ENCODE measurements at regions not wholly inside any gene's neighbourhood (a gene's known extent, or its start where the extent isn't known, plus 50 kb on each side); places are given as distances from the start of the nearest gene placed in this dataset.

- DNase-seq (ENCODE audit: low spot score): no peak
Observed at GRCh38 chr10:50936335-50936734, 50.9 kb upstream of the A1CF start.

DNA sequence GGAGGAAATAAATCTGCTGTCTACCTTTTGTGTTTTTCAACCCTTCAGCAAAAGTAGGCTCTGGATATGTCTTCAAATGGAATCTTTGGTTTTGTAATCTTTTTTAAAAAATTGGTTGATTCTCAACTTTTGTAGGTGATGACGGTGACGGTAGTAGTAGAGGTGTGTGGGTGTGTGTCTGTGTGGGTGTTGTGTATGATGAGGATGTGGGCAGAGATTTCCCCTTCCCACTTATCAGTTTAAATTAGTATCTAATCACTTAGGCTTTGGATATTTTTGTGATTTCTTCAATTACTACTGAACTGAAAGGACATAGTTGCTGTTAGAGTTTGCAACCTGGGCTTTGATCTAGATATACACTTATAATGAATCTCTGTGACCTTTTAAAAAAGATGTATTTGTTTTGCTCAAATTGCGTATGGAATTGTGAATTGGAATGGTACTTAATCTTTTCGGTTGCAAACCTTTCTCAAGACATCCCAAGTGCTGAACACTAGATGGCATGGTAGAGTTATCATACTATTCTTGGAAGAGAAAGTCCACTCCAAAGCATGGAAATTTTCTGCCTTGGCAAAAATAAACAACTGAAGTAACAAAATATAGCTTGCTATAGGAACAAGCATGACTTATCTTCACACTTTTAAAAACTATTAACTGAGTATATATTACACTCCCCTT is 51.9 kb upstream of the A1CF start:
- DNase-seq (ENCODE audit: low spot score): peak; percentile 52

GRCh38 chr10:50941629-50942028 is 56.2 kb upstream of the A1CF start:
- no peak for DNase-seq (ENCODE audit: low spot score)

GRCh38 chr10:50946991-50947781 is 61.8 kb upstream of the A1CF start:
- DNase-seq (ENCODE audit: low spot score): no peak

DNA sequence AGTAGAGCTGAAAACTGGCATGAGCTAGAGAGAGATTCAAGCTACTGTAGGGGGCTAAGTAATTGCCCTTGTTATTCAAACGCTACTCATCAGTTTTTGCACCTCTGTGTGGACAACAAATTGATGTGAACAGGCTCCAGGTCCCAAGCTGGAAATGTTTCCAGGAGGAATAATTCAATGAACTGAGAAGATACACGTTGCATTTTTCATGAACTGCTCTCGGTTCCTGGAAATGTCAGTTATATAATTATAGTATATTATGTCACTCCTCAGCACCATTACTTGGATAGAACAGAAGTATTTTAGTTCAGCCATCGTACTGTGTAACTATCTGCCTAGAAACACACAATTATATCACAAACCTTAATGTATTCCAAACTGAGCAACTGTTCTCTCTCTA is 65.9 kb upstream of the A1CF start:
- no peak for DNase-seq (ENCODE audit: low spot score)

GRCh38 chr10:50961297-50961696 is 75.9 kb upstream of the A1CF start:
- no peak for DNase-seq (ENCODE audit: low spot score)

- DNase-seq (ENCODE audit: low spot score): no peak
Observed at GRCh38 chr10:50963063-50963462, 77.6 kb upstream of the A1CF start.

- no peak for DNase-seq (ENCODE audit: low spot score)
Observed at GRCh38 chr10:50968386-50969091, 83.1 kb upstream of the A1CF start.

DNA sequence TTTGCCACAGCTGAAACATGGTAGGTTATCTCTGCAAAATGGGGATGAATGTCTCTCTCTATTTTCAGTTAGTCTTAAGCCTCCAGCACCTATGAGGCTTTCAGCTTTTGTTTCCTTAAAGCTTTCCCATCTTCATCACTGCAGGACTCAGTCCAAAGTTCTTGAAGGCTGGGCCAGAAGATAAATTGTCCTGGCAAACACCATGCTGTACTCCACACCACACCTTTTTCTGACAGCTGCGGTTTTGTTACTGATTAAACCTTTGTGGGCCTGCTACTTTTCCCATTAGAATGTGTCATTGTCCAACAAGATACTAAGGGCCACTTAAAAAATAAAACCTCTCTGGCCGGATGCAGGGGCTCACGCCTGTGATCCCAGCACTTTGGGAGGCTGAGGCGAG is 87.2 kb upstream of the A1CF start:
- DNase-seq (ENCODE audit: low spot score): no peak

DNA sequence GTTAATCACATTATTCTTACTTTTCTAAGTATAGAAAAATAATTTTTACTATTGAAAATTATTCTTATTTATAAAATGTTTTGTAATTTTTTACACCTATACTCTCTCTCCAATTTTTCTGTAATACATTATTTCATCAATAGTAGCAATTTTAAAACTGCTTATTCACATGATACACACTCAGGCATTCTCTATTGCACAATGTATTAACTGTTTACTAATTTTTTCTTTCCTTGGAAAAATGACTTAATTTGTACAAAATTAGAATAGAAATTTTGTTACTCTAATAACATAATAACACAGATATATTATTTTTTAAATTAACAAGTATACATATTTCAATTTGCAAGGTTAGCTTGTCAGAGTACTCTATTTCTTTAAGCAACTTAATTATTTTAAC is 92.9 kb upstream of the PRKG1 start:
- no peak for DNase-seq (ENCODE audit: low spot score)

DNA sequence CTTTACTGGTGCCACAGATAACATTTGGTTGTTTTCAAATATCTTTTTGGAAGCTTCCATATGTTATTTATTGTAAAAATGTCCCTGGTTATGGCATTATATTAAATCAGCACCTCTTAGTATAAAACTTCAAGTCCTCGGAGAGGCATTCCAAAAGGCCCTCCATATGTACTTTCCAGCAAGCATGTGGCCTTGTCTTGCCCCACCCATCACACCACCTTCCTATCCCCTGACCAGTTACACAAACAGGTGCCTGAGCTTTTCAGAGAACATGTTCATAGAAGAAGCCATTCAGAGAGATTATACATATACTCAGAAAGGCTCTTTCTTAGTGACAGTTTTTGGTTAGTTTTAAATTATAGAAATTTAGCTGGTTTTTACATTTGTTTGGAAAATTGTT is 92.4 kb upstream of the PRKG1 start:
- DNase-seq (ENCODE audit: low spot score): no peak

DNA sequence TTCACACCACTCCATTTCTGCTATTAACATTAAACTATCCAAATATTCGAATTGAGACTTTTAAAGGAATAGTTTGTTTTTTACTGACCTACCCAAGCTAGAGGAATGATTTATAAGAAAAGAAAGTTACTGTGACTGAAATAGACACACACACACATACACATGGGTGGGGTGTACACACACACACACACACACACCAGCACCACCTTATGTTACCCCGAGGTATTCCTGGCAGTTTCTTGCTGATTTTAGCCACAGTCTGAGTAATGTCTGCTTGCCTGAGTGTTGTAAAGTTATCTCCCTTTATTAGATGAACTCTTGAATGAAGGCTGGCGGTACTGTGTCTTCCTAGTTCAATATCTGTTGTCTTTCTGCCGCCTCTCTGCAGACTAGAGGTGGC is 91.3 kb upstream of the PRKG1 start:
- no peak for DNase-seq (ENCODE audit: low spot score)

DNA sequence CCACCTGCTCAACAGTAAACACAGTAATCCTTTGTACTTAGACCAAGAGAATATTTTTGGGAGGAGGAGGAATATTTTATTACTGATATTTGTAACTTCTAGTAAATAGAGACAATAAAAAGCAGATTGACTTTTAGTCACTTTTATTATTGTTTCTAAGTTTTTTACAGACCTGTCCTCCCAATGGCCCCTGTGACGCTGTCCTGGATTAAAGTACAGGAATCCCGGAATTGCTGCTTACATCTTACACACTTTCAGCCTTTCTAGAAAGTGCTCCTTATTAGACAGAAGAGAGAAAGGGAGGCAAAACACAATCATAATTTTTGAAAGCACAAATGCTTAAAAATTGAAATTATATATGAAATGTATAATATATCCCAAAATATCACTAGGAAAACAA is 86.4 kb upstream of the PRKG1 start:
- no peak for DNase-seq (ENCODE audit: low spot score)

DNA sequence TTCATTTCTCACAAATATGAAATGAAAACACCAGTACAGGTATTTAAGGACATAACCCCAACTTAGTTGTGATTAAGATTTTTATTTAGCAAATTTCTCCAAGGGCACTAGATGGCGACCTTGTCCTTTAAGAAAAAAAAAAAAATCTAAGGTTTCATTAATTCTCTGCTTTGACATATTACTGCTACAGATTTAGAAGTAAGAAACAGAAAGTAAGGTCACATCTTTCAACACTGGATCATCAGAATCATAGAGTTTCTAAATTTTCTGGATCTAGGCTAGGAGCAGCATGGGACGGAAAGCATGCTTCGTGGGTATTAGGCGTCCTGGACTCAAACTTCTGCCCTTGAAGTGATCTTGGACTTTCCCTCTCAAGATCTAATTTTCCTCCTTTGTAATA is 85.5 kb upstream of the PRKG1 start:
- DNase-seq (ENCODE audit: low spot score): no peak

GRCh38 chr10:50990568-50991455 is 83.5 kb upstream of the PRKG1 start:
- DNase-seq (ENCODE audit: low spot score): peak; percentile 81

GRCh38 chr10:50991456-50992355 is 82.6 kb upstream of the PRKG1 start:
- peak; percentile 53 for DNase-seq (ENCODE audit: low spot score)

DNA sequence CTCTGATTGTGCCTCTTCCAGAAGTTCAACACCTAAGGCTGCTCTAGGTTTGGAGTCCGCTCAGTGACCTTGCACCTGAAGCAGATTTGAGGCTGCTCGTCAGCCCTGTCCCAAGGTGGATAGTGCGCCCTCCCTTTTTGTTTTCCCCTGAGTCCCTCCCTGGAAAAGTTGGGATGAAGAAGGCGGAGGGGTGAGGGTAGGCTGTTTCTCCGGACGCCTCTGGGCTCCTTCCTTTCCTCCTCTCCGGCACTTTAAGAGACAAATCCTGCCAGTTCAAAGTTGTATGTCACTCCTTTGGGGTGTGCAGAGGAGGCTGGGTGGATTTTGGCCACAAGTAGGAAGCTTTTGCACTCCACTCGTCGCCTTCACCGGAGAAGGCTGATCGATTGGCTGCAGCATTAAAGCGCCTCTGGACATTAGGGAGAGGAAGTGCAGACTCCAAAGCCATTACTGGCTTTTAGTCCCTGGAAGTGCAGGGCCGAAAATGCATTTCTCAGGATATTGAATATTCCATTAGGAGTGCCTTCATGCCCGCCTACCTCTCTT is 81.9 kb upstream of the PRKG1 start:
- DNase-seq (ENCODE audit: low spot score): no peak

GRCh38 chr10:50992972-50993766 is 81.1 kb upstream of the PRKG1 start:
- peak; percentile 41 for DNase-seq (ENCODE audit: low spot score)

GRCh38 chr10:50993771-50994251 is 80.5 kb upstream of the PRKG1 start:
- DNase-seq (ENCODE audit: low spot score): no peak

- DNase-seq (ENCODE audit: low spot score): no peak
Observed at GRCh38 chr10:50997461-50997860, 76.8 kb upstream of the PRKG1 start.

All from D341Med (cell line).